ENCODE measurements at regions not wholly inside any gene's neighbourhood (a gene's known extent, or its start where the extent isn't known, plus 50 kb on each side); places are given as distances from the start of the nearest gene placed in this dataset.
"Not testable (repeated sequence)": the region's sequence is repeated elsewhere in the genome, so short reads cannot be mapped to it uniquely, and the experiment has no call there.

- Histone ChIP-seq H3K27me3 (ENCODE audit: control insufficient read depth, insufficient read depth, low read length, poor library complexity, severe bottlenecking) (no peaks in the 10 kb centered on the region), H3K36me3 (ENCODE audit: control insufficient read depth, insufficient read depth, low read length) (no peaks in the 10 kb centered on the region), H3K4me1 (ENCODE audit: control insufficient read depth, insufficient read depth, low read length) (no peaks in the 10 kb centered on the region), H3K27ac (ENCODE audit: insufficient read depth, low read depth, low read length, poor library complexity, severe bottlenecking) (no peak overlapping the region), H3K9me3 (ENCODE audit: control insufficient read depth, low read length) (no peaks in the 10 kb centered on the region), H3K4me3 (ENCODE audit: insufficient read depth, low read depth, low read length) (no peak overlapping the region)
- WGBS, 2 experiments: 90 to 93% methylated on average over 2 of the region's 2 CpGs
These were observed 466.7 kb upstream of the FSHR start for GRCh38 chr2:49621016-49621415.

- WGBS, 2 experiments: 89 to 98% methylated on average over 2 to 3 of the region's 3 CpGs
- H3K9me3 ChIP-seq (ENCODE audit: control insufficient read depth, low read length): no peaks in the 10 kb centered on the region
- no peaks in the 10 kb centered on the region for H3K4me1 ChIP-seq (ENCODE audit: control insufficient read depth, insufficient read depth, low read length)
- H3K27ac ChIP-seq (ENCODE audit: insufficient read depth, low read depth, low read length, poor library complexity, severe bottlenecking): no peak overlapping the region
- no peaks in the 10 kb centered on the region for H3K36me3 ChIP-seq (ENCODE audit: control insufficient read depth, insufficient read depth, low read length)
- H3K4me3 ChIP-seq (ENCODE audit: insufficient read depth, low read depth, low read length): no peak overlapping the region
- no peaks in the 10 kb centered on the region for H3K27me3 ChIP-seq (ENCODE audit: control insufficient read depth, insufficient read depth, low read length, poor library complexity, severe bottlenecking)
These were observed 465.5 kb upstream of the FSHR start for GRCh38 chr2:49619804-49620203.

GRCh38 chr2:49618491-49618890 is 464.2 kb upstream of the FSHR start:
- H3K4me3 ChIP-seq (ENCODE audit: insufficient read depth, low read depth, low read length): no peak overlapping the region
- H3K9me3 ChIP-seq (ENCODE audit: control insufficient read depth, low read length): no peaks in the 10 kb centered on the region

GRCh38 chr2:49616800-49617199 is 462.5 kb upstream of the FSHR start:
- H3K27ac ChIP-seq (ENCODE audit: insufficient read depth, low read depth, low read length, poor library complexity, severe bottlenecking): no peak overlapping the region
- no peaks in the 10 kb centered on the region for H3K27me3 ChIP-seq (ENCODE audit: control insufficient read depth, insufficient read depth, low read length, poor library complexity, severe bottlenecking)
- no peak overlapping the region for H3K4me3 ChIP-seq (ENCODE audit: insufficient read depth, low read depth, low read length)
- no peaks in the 10 kb centered on the region for H3K9me3 ChIP-seq (ENCODE audit: control insufficient read depth, low read length)
- no peaks in the 10 kb centered on the region for H3K4me1 ChIP-seq (ENCODE audit: control insufficient read depth, insufficient read depth, low read length)
- WGBS, 2 experiments: 15 to 20% methylated on average over 2 of the region's 2 CpGs
- H3K36me3 ChIP-seq (ENCODE audit: control insufficient read depth, insufficient read depth, low read length): no peaks in the 10 kb centered on the region

More at GRCh38 chr2:49618491-49618890, 464.2 kb upstream of the FSHR start:
- Histone ChIP-seq H3K27me3 (ENCODE audit: control insufficient read depth, insufficient read depth, low read length, poor library complexity, severe bottlenecking) (no peaks in the 10 kb centered on the region), H3K4me1 (ENCODE audit: control insufficient read depth, insufficient read depth, low read length) (no peaks in the 10 kb centered on the region), H3K27ac (ENCODE audit: insufficient read depth, low read depth, low read length, poor library complexity, severe bottlenecking) (no peak overlapping the region), H3K36me3 (ENCODE audit: control insufficient read depth, insufficient read depth, low read length) (no peaks in the 10 kb centered on the region)
- WGBS, 2 experiments: 91 to 92% methylated on average over 2 of the region's 3 CpGs

GRCh38 chr2:49611796-49612195 is 457.5 kb upstream of the FSHR start:
- not testable (repeated sequence) for H3K27me3 ChIP-seq (ENCODE audit: control insufficient read depth, insufficient read depth, low read length, poor library complexity, severe bottlenecking); H3K4me3 ChIP-seq (ENCODE audit: insufficient read depth, low read depth, low read length); H3K9me3 ChIP-seq (ENCODE audit: control insufficient read depth, low read length); H3K36me3 ChIP-seq (ENCODE audit: control insufficient read depth, insufficient read depth, low read length); H3K27ac ChIP-seq (ENCODE audit: insufficient read depth, low read depth, low read length, poor library complexity, severe bottlenecking); H3K4me1 ChIP-seq (ENCODE audit: control insufficient read depth, insufficient read depth, low read length)
- WGBS, 2 experiments: 93 to 97% methylated on average over 5 of the region's 5 CpGs

GRCh38 chr2:49600524-49600923 is 446.2 kb upstream of the FSHR start:
- 88 to 89% methylated on average over 2 of the region's 3 CpGs for WGBS, 2 experiments
- Histone ChIP-seq H3K36me3 (ENCODE audit: control insufficient read depth, insufficient read depth, low read length) (no peaks in the 10 kb centered on the region), H3K27ac (ENCODE audit: insufficient read depth, low read depth, low read length, poor library complexity, severe bottlenecking) (no peak overlapping the region), H3K4me1 (ENCODE audit: control insufficient read depth, insufficient read depth, low read length) (no peaks in the 10 kb centered on the region), H3K27me3 (ENCODE audit: control insufficient read depth, insufficient read depth, low read length, poor library complexity, severe bottlenecking) (no peaks in the 10 kb centered on the region), H3K4me3 (ENCODE audit: insufficient read depth, low read depth, low read length) (no peak overlapping the region), H3K9me3 (ENCODE audit: control insufficient read depth, low read length) (no peaks in the 10 kb centered on the region)

- no peaks in the 10 kb centered on the region for H3K4me1 ChIP-seq (ENCODE audit: control insufficient read depth, insufficient read depth, low read length)
- 96 to 100% methylated on average over 1 of the region's 1 CpG for WGBS, 2 experiments
- no peaks in the 10 kb centered on the region for H3K27me3 ChIP-seq (ENCODE audit: control insufficient read depth, insufficient read depth, low read length, poor library complexity, severe bottlenecking)
These were observed 443.9 kb upstream of the FSHR start for GRCh38 chr2:49598231-49598630.

GRCh38 chr2:49585921-49586320 is 431.6 kb upstream of the FSHR start:
- Histone ChIP-seq H3K27ac (ENCODE audit: insufficient read depth, low read depth, low read length, poor library complexity, severe bottlenecking) (no peak overlapping the region), H3K27me3 (ENCODE audit: control insufficient read depth, insufficient read depth, low read length, poor library complexity, severe bottlenecking) (no peaks in the 10 kb centered on the region), H3K36me3 (ENCODE audit: control insufficient read depth, insufficient read depth, low read length) (no peaks in the 10 kb centered on the region), H3K4me3 (ENCODE audit: insufficient read depth, low read depth, low read length) (no peak overlapping the region), H3K9me3 (ENCODE audit: control insufficient read depth, low read length) (no peaks in the 10 kb centered on the region), H3K4me1 (ENCODE audit: control insufficient read depth, insufficient read depth, low read length) (no peaks in the 10 kb centered on the region)
- WGBS, 2 experiments: 80 to 97% methylated on average over 1 to 3 of the region's 3 CpGs

More at GRCh38 chr2:49598231-49598630, 443.9 kb upstream of the FSHR start:
- H3K36me3 ChIP-seq (ENCODE audit: control insufficient read depth, insufficient read depth, low read length): no peaks in the 10 kb centered on the region
- H3K4me3 ChIP-seq (ENCODE audit: insufficient read depth, low read depth, low read length): no peak overlapping the region
- H3K27ac ChIP-seq (ENCODE audit: insufficient read depth, low read depth, low read length, poor library complexity, severe bottlenecking): no peak overlapping the region
- no peaks in the 10 kb centered on the region for H3K9me3 ChIP-seq (ENCODE audit: control insufficient read depth, low read length)

GRCh38 chr2:49582946-49583345 is 428.6 kb upstream of the FSHR start:
- Histone ChIP-seq H3K36me3 (ENCODE audit: control insufficient read depth, insufficient read depth, low read length) (no peaks in the 10 kb centered on the region), H3K27ac (ENCODE audit: insufficient read depth, low read depth, low read length, poor library complexity, severe bottlenecking) (no peak overlapping the region), H3K9me3 (ENCODE audit: control insufficient read depth, low read length) (no peaks in the 10 kb centered on the region), H3K27me3 (ENCODE audit: control insufficient read depth, insufficient read depth, low read length, poor library complexity, severe bottlenecking) (no peaks in the 10 kb centered on the region), H3K4me1 (ENCODE audit: control insufficient read depth, insufficient read depth, low read length) (no peaks in the 10 kb centered on the region), H3K4me3 (ENCODE audit: insufficient read depth, low read depth, low read length) (no peak overlapping the region)
- WGBS, 2 experiments: 92% methylated on average over 5 of the region's 5 CpGs

GRCh38 chr2:49577041-49577440 is 422.7 kb upstream of the FSHR start:
- WGBS, 2 experiments: 50 to 83% methylated on average over 1 of the region's 1 CpG
- no peaks in the 10 kb centered on the region for H3K4me1 ChIP-seq (ENCODE audit: control insufficient read depth, insufficient read depth, low read length)
- H3K36me3 ChIP-seq (ENCODE audit: control insufficient read depth, insufficient read depth, low read length): no peaks in the 10 kb centered on the region

GRCh38 chr2:49569176-49569575 is 414.9 kb upstream of the FSHR start:
- peaks cover 5% of the 10 kb centered on the region for H3K4me1 ChIP-seq (ENCODE audit: control insufficient read depth, insufficient read depth, low read length)
- H3K9me3 ChIP-seq (ENCODE audit: control insufficient read depth, low read length): no peaks in the 10 kb centered on the region
- H3K4me3 ChIP-seq (ENCODE audit: insufficient read depth, low read depth, low read length): no peak overlapping the region
- H3K36me3 ChIP-seq (ENCODE audit: control insufficient read depth, insufficient read depth, low read length): no peaks in the 10 kb centered on the region
- 94 to 97% methylated on average over 1 of the region's 1 CpG for WGBS, 2 experiments
- no peaks in the 10 kb centered on the region for H3K27me3 ChIP-seq (ENCODE audit: control insufficient read depth, insufficient read depth, low read length, poor library complexity, severe bottlenecking)
- H3K27ac ChIP-seq (ENCODE audit: insufficient read depth, low read depth, low read length, poor library complexity, severe bottlenecking): no peak overlapping the region

More at GRCh38 chr2:49577041-49577440, 422.7 kb upstream of the FSHR start:
- no peak overlapping the region for H3K27ac ChIP-seq (ENCODE audit: insufficient read depth, low read depth, low read length, poor library complexity, severe bottlenecking)
- H3K27me3 ChIP-seq (ENCODE audit: control insufficient read depth, insufficient read depth, low read length, poor library complexity, severe bottlenecking): no peaks in the 10 kb centered on the region
- no peak overlapping the region for H3K4me3 ChIP-seq (ENCODE audit: insufficient read depth, low read depth, low read length)
- H3K9me3 ChIP-seq (ENCODE audit: control insufficient read depth, low read length): no peaks in the 10 kb centered on the region
